Fibroblast of pulmonary artery (primary cell): ENCODE measurements at regions not wholly inside any gene's neighbourhood (a gene's known extent, or its start where the extent isn't known, plus 50 kb on each side); places are given as distances from the start of the nearest gene placed in this dataset.

ENCODE experiments used
- DNase-seq: peaks from one replicate; pipeline ENCODE4 v3.0.0-alpha.2; 2010; ENCODE audit warnings: low read depth
- H3K4me3 ChIP-seq: replicated peaks from 2 replicates; pipeline ENCODE4 v1.5.1; 2011; ENCODE audit warnings: low read depth, mild to moderate bottlenecking, control low read depth, low read length, moderate library complexity
- CTCF ChIP-seq: IDR thresholded peaks from 2 replicates; pipeline ENCODE4 v1.5.1; 2011; ENCODE audit warnings: mild to moderate bottlenecking, control low read depth, low read length, inconsistent platforms; ENCODE audit errors: missing control alignments

GRCh38 chr15:77557564-77557963 is 75.1 kb downstream of the LINGO1 start:
- no peak for DNase-seq
- no peak overlapping the region for H3K4me3 ChIP-seq
- no peak for TF ChIP-seq CTCF

GRCh38 chr15:77557144-77557543 is 75.6 kb downstream of the LINGO1 start:
- H3K4me3 ChIP-seq, result no peak overlapping the region
- no peak for TF ChIP-seq CTCF
- no peak for DNase-seq

- no peak for TF ChIP-seq CTCF
- DNase-seq, result no peak
- H3K4me3 ChIP-seq, result no peak overlapping the region
Observed at GRCh38 chr15:77556622-77557021, 76.1 kb downstream of the LINGO1 start.

GRCh38 chr15:77555232-77555631 is 77.5 kb downstream of the LINGO1 start:
- DNase-seq, result no peak
- no peak overlapping the region for H3K4me3 ChIP-seq
- TF ChIP-seq CTCF, result no peak

- no peak for TF ChIP-seq CTCF
- H3K4me3 ChIP-seq, result no peak overlapping the region
- no peak for DNase-seq
Observed at GRCh38 chr15:77554306-77555080, 78.2 kb downstream of the LINGO1 start.

GRCh38 chr15:77553695-77554094 is 79.0 kb downstream of the LINGO1 start:
- no peak for DNase-seq
- no peak overlapping the region for H3K4me3 ChIP-seq
- no peak for TF ChIP-seq CTCF

- no peak for DNase-seq
- TF ChIP-seq CTCF, result no peak
- no peak overlapping the region for H3K4me3 ChIP-seq
Observed at GRCh38 chr15:77553257-77553656, 79.5 kb downstream of the LINGO1 start.
